GM12878 (cell line): ENCODE measurements at regions not wholly inside any gene's neighbourhood (a gene's known extent, or its start where the extent isn't known, plus 50 kb on each side); places are given as distances from the start of the nearest gene placed in this dataset.

Source experiments
- ATAC-seq: fragments of 200-7000 bp; cut with Tn5 transposase; 3 replicates; pipeline ENCODE4 v1.9.1; 2020; ENCODE audit warnings: mild to moderate bottlenecking, moderate library complexity
- BruUV-seq: library from RNA; stranded (reverse); fragments of 400-500 nt; replicated peaks from 2 replicates; lab custom pipeline; 2021; lab: Mats Ljungman, UMichigan
- CTCF ChIA-PET: fragments of 300-600 bp; sonication (Branson Sonifier 250); formaldehyde crosslinking; extraction: SDS; loops from one replicate; lab custom pipeline; 2021; ENCODE audit warnings: inconsistent platforms; lab: Yijun Ruan, JAX
- POLR2A ChIA-PET: fragments of 350-600 bp; formaldehyde crosslinking; extraction: SDS; loops from one replicate; lab custom pipeline; 2021; ENCODE audit warnings: inconsistent platforms; lab: Charles Lee
- RAD21 ChIA-PET: fragments of 300-600 bp; sonication (Branson Sonifier 250); formaldehyde crosslinking; loops from one replicate; lab custom pipeline; 2023; ENCODE audit warnings: antibody characterized with exemption; ENCODE audit not compliant: unreplicated experiment; lab: Charles Lee
- SMC1A ChIA-PET: fragments of 300-600 bp; sonication (Branson Sonifier 250); formaldehyde crosslinking; loops from one replicate; lab custom pipeline; 2023; ENCODE audit not compliant: unreplicated experiment, uncharacterized antibody; lab: Charles Lee
- DNase-seq: peaks from one replicate; pipeline ENCODE4 v3.0.0-alpha.2; 2011; ENCODE audit warnings: low read depth, low spot score
- FAIRE-seq: peaks from 3 replicates; lab custom pipeline; 2011; peaks lifted over from hg19 to GRCh38; lab: Jason Lieb, UNC
- H2AFZ ChIP-seq: 2 replicates; pipeline ENCODE4 v1.6.0; 2011; ENCODE audit warnings: low read depth, low read length, control low read depth; ENCODE audit not compliant: control insufficient read depth
- H3K27ac ChIP-seq: 2 replicates; pipeline ENCODE4 v1.5.1; 2011; ENCODE audit warnings: control low read depth; ENCODE audit not compliant: control insufficient read depth, insufficient read depth
- H3K27me3 ChIP-seq, 2 experiments: replicated peaks in 1 of 2; 2 replicates each; pipeline versions ENCODE4 v1.6.0 to v1.6.1; 2011; ENCODE audit warnings: low read length in 1 of 2; ENCODE audit not compliant: control insufficient read depth in 2 of 2, insufficient read depth in 2 of 2
- H3K36me3 ChIP-seq, 2 experiments: 2 replicates each; pipeline ENCODE4 v1.5.1; 2011; ENCODE audit warnings: low read length in 1 of 2; ENCODE audit not compliant: control insufficient read depth in 2 of 2, insufficient read depth in 2 of 2
- H3K4me1 ChIP-seq: 2 replicates; pipeline ENCODE4 v1.6.1; 2011; ENCODE audit warnings: mild to moderate bottlenecking, low read length, moderate library complexity, mixed read lengths; ENCODE audit not compliant: control insufficient read depth, insufficient read depth
- H3K4me2 ChIP-seq: 2 replicates; pipeline ENCODE4 v1.6.0; 2011; ENCODE audit warnings: control low read depth; ENCODE audit not compliant: control insufficient read depth, insufficient read depth
- H3K4me3 ChIP-seq: fragments of 200-600 bp; sonication (generic); 2 replicates; pipeline ENCODE4 v1.5.1; 2016
- H3K79me2 ChIP-seq: 2 replicates; pipeline ENCODE4 v1.6.0; 2011; ENCODE audit warnings: low read length; ENCODE audit not compliant: control insufficient read depth, insufficient read depth
- H3K9ac ChIP-seq: 2 replicates; pipeline ENCODE4 v1.8.0; 2011; ENCODE audit warnings: low read length, control low read depth, mixed read lengths; ENCODE audit not compliant: control insufficient read depth, insufficient read depth
- H3K9me3 ChIP-seq: replicated peaks from 3 replicates; pipeline ENCODE4 v1.5.1; 2011; ENCODE audit warnings: mild to moderate bottlenecking, low read length; ENCODE audit not compliant: control insufficient read depth, insufficient read depth
- H4K20me1 ChIP-seq: 2 replicates; pipeline ENCODE4 v1.6.0; 2011; ENCODE audit not compliant: control insufficient read depth, insufficient read depth
- CBX5 ChIP-seq: sonication (generic); IDR thresholded peaks from 2 replicates; pipeline ENCODE4 v1.6.1; 2016; ENCODE audit warnings: low read depth, moderate library complexity, mild to moderate bottlenecking, inconsistent platforms
- JUNB ChIP-seq: IDR thresholded peaks from 2 replicates; pipeline ENCODE4 v1.6.1; 2016; ENCODE audit warnings: antibody characterized with exemption, mild to moderate bottlenecking
- MTA2 ChIP-seq: fragments of 450-650 bp; IDR thresholded peaks from 2 replicates; pipeline ENCODE4 v1.6.1; 2016; ENCODE audit warnings: low read depth, mild to moderate bottlenecking, moderate library complexity
- PML ChIP-seq: IDR thresholded peaks from 2 replicates; pipeline ENCODE4 v1.6.1; 2012; ENCODE audit warnings: low read length, inconsistent platforms
- RB1 ChIP-seq: fragments of 450-650 bp; formaldehyde crosslinking; IDR thresholded peaks from 2 replicates; pipeline ENCODE4 v1.6.1; 2017; ENCODE audit warnings: mild to moderate bottlenecking, borderline replicate concordance
- STAT1 ChIP-seq: fragments of 450-650 bp; conservative IDR thresholded peaks from 2 replicates; pipeline ENCODE4 v1.6.1; 2014; ENCODE audit warnings: antibody characterized with exemption, mild to moderate bottlenecking
- ZNF207 ChIP-seq: fragments of 450-650 bp; IDR thresholded peaks from 2 replicates; pipeline ENCODE4 v1.6.1; 2014; ENCODE audit warnings: antibody characterized with exemption, mild to moderate bottlenecking, borderline replicate concordance
- ZZZ3 ChIP-seq: IDR thresholded peaks from 2 replicates; pipeline ENCODE4 v1.6.1; 2011; ENCODE audit warnings: low read depth; ENCODE audit not compliant: control insufficient read depth, insufficient read length
- WGBS: methylation state at CpG from one replicate; pipeline ENCODE4 v1.1.6; 2016; ENCODE audit warnings: low lambda C conversion rate; ENCODE audit not compliant: insufficient replicate concordance, insufficient coverage; ENCODE audit errors: missing lambda C conversion rate; 5-methylcytosine and 5-hydroxymethylcytosine counted together
- in situ Hi-C: fragments of 300-500 bp; cut with MboI; formaldehyde crosslinking; loops from 9 replicates; pipeline ENCODE4 v1.14.3; 2018; ENCODE audit warnings: mixed read lengths
- intact Hi-C: fragments of 100-400 bp; cut with micrococcal nuclease; formaldehyde crosslinking; loops from one replicate; pipeline ENCODE4 v1.14.2; 2022; ENCODE audit not compliant: unreplicated experiment
- TF ChIP-seq, protein P1 (sequence below): fragments of 450-650 bp; conservative IDR thresholded peaks from 2 replicates; pipeline ENCODE4 v1.6.1; 2017; ENCODE audit warnings: mild to moderate bottlenecking, moderate library complexity
- TF ChIP-seq, protein P2 (sequence below): fragments of 450-650 bp; IDR thresholded peaks from 2 replicates; pipeline ENCODE4 v1.6.1; 2017; ENCODE audit warnings: antibody characterized with exemption, mild to moderate bottlenecking, moderate library complexity
- TF ChIP-seq, protein P3 (sequence below): IDR thresholded peaks from 2 replicates; pipeline ENCODE4 v1.6.1; 2012; ENCODE audit warnings: low read depth, low read length, improper control_type of control experiment

DNA sequence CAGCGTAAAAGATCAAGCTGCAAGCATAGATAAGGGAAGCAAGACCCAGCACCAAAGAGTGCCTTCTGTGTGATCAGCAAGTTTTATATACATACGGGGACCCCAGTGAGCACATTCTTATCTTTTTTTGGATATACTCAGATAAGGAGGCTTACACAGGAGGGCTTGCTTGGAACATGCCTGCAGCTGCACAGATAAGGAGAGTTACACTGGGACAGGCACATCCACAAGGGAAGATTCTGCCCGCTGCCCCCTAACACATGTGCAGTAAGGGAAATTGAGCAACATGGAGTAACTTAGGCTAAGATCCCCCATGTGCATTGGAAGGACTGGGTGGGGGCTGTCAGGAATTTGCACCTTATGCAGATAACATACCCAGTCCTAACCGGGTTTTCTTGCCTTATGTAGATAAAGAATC lies 1334.8 kb downstream of the MRPL39 start:
- RAD21 ChIA-PET, result no interaction called here
- FAIRE-seq (no peak), DNase-seq (no peak)
- H3K4me1 ChIP-seq, result no peaks in the 10 kb centered on the region
- no peak overlapping the region for H3K9ac ChIP-seq
- 0% methylated on average over 4 of the region's 4 CpGs for WGBS
- intact Hi-C loops (no loop called here), in situ Hi-C loops (no loop called here)
- CTCF ChIA-PET, result interaction anchor here (0.6 kb wide), 1 partner anchor 227 kb away, joined by 3 read pairs; no protein-coding TSS in a partner anchor
- no peak overlapping the region for H3K27ac ChIP-seq
- no peaks in the 10 kb centered on the region for H3K36me3 ChIP-seq
- no peaks in the 10 kb centered on the region for H3K27me3 ChIP-seq
- SMC1A ChIA-PET, result no interaction called here
- no peak overlapping the region for H3K4me3 ChIP-seq
- TF ChIP-seq, protein P1, sequence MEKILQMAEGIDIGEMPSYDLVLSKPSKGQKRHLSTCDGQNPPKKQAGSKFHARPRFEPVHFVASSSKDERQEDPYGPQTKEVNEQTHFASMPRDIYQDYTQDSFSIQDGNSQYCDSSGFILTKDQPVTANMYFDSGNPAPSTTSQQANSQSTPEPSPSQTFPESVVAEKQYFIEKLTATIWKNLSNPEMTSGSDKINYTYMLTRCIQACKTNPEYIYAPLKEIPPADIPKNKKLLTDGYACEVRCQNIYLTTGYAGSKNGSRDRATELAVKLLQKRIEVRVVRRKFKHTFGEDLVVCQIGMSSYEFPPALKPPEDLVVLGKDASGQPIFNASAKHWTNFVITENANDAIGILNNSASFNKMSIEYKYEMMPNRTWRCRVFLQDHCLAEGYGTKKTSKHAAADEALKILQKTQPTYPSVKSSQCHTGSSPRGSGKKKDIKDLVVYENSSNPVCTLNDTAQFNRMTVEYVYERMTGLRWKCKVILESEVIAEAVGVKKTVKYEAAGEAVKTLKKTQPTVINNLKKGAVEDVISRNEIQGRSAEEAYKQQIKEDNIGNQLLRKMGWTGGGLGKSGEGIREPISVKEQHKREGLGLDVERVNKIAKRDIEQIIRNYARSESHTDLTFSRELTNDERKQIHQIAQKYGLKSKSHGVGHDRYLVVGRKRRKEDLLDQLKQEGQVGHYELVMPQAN, result no peak
- TF ChIP-seq ZNF207, result no peak
- TF ChIP-seq, protein P2, sequence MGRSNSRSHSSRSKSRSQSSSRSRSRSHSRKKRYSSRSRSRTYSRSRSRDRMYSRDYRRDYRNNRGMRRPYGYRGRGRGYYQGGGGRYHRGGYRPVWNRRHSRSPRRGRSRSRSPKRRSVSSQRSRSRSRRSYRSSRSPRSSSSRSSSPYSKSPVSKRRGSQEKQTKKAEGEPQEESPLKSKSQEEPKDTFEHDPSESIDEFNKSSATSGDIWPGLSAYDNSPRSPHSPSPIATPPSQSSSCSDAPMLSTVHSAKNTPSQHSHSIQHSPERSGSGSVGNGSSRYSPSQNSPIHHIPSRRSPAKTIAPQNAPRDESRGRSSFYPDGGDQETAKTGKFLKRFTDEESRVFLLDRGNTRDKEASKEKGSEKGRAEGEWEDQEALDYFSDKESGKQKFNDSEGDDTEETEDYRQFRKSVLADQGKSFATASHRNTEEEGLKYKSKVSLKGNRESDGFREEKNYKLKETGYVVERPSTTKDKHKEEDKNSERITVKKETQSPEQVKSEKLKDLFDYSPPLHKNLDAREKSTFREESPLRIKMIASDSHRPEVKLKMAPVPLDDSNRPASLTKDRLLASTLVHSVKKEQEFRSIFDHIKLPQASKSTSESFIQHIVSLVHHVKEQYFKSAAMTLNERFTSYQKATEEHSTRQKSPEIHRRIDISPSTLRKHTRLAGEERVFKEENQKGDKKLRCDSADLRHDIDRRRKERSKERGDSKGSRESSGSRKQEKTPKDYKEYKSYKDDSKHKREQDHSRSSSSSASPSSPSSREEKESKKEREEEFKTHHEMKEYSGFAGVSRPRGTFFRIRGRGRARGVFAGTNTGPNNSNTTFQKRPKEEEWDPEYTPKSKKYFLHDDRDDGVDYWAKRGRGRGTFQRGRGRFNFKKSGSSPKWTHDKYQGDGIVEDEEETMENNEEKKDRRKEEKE, result no peak
- no peak for TF ChIP-seq CBX5
- TF ChIP-seq, protein P3, sequence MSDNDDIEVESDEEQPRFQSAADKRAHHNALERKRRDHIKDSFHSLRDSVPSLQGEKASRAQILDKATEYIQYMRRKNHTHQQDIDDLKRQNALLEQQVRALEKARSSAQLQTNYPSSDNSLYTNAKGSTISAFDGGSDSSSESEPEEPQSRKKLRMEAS, result no peak
- TF ChIP-seq JUNB, result no peak
- TF ChIP-seq PML, result no peak
- no peak for TF ChIP-seq RB1
- TF ChIP-seq ZZZ3, result no peak
- TF ChIP-seq MTA2, result no peak
- no peak for TF ChIP-seq STAT1
- TF ChIP-seq, all 136 proteins: peak for 0
- Histone ChIP-seq H3K79me2 (no peaks in the 10 kb centered on the region), H2AFZ (no peak overlapping the region), H3K4me2 (no peak overlapping the region), H4K20me1 (no peaks in the 10 kb centered on the region), H3K9me3 (no peaks in the 10 kb centered on the region)
- BruUV-seq, result no TSS peak
- POLR2A ChIA-PET, result no interaction called here
- no peak; the same call in 2 of the 3 replicates for ATAC-seq
